ENCODE measurements at regions not wholly inside any gene's neighbourhood (a gene's known extent, or its start where the extent isn't known, plus 50 kb on each side); places are given as distances from the start of the nearest gene placed in this dataset.

DNA sequence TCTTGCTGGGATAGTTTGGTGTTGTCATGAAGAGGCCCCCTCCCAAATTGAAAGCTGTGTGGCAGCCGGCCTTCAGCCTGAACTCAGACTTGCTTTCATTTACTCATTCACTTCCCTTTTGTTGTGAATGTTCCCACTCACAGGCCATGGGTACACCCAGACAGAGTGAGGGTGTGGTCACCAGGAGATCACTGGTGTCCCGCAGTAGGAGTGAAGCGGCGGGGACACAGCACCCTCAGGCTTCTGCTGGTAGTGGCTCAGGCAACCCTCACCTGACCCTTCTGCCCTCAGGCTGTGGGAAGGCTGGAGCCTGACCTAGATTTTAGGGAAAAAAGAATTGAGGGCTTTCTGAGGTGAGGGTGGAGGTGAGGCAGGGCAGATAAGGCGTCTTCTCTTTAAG is 244.4 kb downstream of the SOX2 start:
- no peak overlapping the region for H4K91ac ChIP-seq (ENCODE audit: insufficient read depth, low read depth, low read length)
- no peak overlapping the region for H3K4me3 ChIP-seq (ENCODE audit: insufficient read depth, low read depth, low read length)
- no peak overlapping the region for H3K27ac ChIP-seq (ENCODE audit: insufficient read depth, low read length)
- H3K9me1 ChIP-seq (ENCODE audit: insufficient read depth, low read length) = no peaks in the 10 kb centered on the region
- H3K4me2 ChIP-seq (ENCODE audit: low read depth, low read length) = no peak overlapping the region
- no peaks in the 10 kb centered on the region for H3K79me1 ChIP-seq (ENCODE audit: low read depth in 1 of 2, low read length in 2 of 2)
- no peak overlapping the region for H3K14ac ChIP-seq (replicated peaks; ENCODE audit: low read depth, low read length)
- no peaks in the 10 kb centered on the region for H4K20me1 ChIP-seq (ENCODE audit: insufficient read depth, low read length)
- no peak overlapping the region for H2AFZ ChIP-seq (replicated peaks; ENCODE audit: low read length, poor library complexity)
- H2AK5ac ChIP-seq (ENCODE audit: low read depth, low read length) = no peak overlapping the region
- no peak overlapping the region for H3K23ac ChIP-seq (ENCODE audit: low read depth, low read length)
- H2BK15ac ChIP-seq (ENCODE audit: low read depth, low read length) = no peak overlapping the region
- no peak overlapping the region for H4K5ac ChIP-seq (ENCODE audit: low read depth, low read length)
- ATAC-seq (ENCODE audit: low read depth) (no peak), DNase-seq (no peak)
- in situ Hi-C loops (cut with MboI; ENCODE audit: low sequenced_read_pairs) = no loop called here
- H3K9ac ChIP-seq (ENCODE audit: low read depth, low read length) = no peak overlapping the region
- H2BK5ac ChIP-seq (ENCODE audit: low read depth, low read length, poor library complexity, severe bottlenecking) = no peak overlapping the region
- H2AK9ac ChIP-seq (replicated peaks; ENCODE audit: low read depth, low read length, poor library complexity) = no peak overlapping the region
- no peaks in the 10 kb centered on the region for H3K36me3 ChIP-seq (ENCODE audit: control insufficient read depth, insufficient read depth, low read length)
- no peak overlapping the region for H3K18ac ChIP-seq (ENCODE audit: low read depth, low read length)
- H4K8ac ChIP-seq (ENCODE audit: low read depth in 2 of 2, low read length in 2 of 2) = no peak overlapping the region
- H3K4ac ChIP-seq (ENCODE audit: low read depth, low read length) = no peak overlapping the region
- no peak overlapping the region for H3K56ac ChIP-seq (ENCODE audit: extremely low read depth, insufficient read depth, low read length)
- 86% methylated on average over 1 of the region's 5 CpGs; no CpG with 5 or more reads in 1 of the 2 experiments for WGBS, 2 experiments (ENCODE audit: extremely low coverage in 2 of 2, insufficient read length in 1 of 2)
- dilution Hi-C loops (cut with HindIII; ENCODE audit: low sequenced_read_pairs, unreplicated experiment) = no loop called here
- intact Hi-C loops (cut with micrococcal nuclease) = no loop called here
- no TSS peak for BruUV-seq (replicated peaks)
- no peaks in the 10 kb centered on the region for H3K27me3 ChIP-seq (ENCODE audit: control insufficient read depth, insufficient read depth, low read length)
- no peaks in the 10 kb centered on the region for H3K4me1 ChIP-seq (ENCODE audit: control insufficient read depth, insufficient read depth, low read length)
- H3K9me3 ChIP-seq (ENCODE audit: control insufficient read depth, insufficient read depth, low read length) = peaks cover 8% of the 10 kb centered on the region
- no peak overlapping the region for H2BK20ac ChIP-seq (ENCODE audit: low read depth, low read length)
- H2BK120ac ChIP-seq (ENCODE audit: low read depth, low read length) = no peak overlapping the region
- ChIA-PET CTCF (no interaction called here), POLR2A (ENCODE audit: unreplicated experiment) (no interaction called here)
- TF ChIP-seq, protein P1, sequence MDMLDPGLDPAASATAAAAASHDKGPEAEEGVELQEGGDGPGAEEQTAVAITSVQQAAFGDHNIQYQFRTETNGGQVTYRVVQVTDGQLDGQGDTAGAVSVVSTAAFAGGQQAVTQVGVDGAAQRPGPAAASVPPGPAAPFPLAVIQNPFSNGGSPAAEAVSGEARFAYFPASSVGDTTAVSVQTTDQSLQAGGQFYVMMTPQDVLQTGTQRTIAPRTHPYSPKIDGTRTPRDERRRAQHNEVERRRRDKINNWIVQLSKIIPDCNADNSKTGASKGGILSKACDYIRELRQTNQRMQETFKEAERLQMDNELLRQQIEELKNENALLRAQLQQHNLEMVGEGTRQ (IDR thresholded peaks at IDR 0.05; ENCODE audit: low read depth, low read length) = no peak
- no peak for TF ChIP-seq CEBPB (IDR thresholded peaks at IDR 0.05; ENCODE audit: low read depth, low read length)
- TF ChIP-seq POLR2A (IDR thresholded peaks at IDR 0.05; ENCODE audit: low read depth, low read length) = no peak
- no peak for TF ChIP-seq MXI1 (IDR thresholded peaks at IDR 0.05; ENCODE audit: borderline replicate concordance, low read depth, low read length)
- no peak for TF ChIP-seq FOS (IDR thresholded peaks at IDR 0.05; ENCODE audit: low read depth, low read length)
- TF ChIP-seq CHD1 (IDR thresholded peaks at IDR 0.05; ENCODE audit: low read depth, low read length) = no peak
- no peak for TF ChIP-seq NFE2L2 (IDR thresholded peaks at IDR 0.05; ENCODE audit: low read depth, low read length)
- no peak for TF ChIP-seq MAFK (IDR thresholded peaks at IDR 0.05; ENCODE audit: low read depth, low read length)
- no peak for TF ChIP-seq MAZ (IDR thresholded peaks at IDR 0.05; ENCODE audit: borderline replicate concordance, low read depth, low read length)
- TF ChIP-seq, protein P2, sequence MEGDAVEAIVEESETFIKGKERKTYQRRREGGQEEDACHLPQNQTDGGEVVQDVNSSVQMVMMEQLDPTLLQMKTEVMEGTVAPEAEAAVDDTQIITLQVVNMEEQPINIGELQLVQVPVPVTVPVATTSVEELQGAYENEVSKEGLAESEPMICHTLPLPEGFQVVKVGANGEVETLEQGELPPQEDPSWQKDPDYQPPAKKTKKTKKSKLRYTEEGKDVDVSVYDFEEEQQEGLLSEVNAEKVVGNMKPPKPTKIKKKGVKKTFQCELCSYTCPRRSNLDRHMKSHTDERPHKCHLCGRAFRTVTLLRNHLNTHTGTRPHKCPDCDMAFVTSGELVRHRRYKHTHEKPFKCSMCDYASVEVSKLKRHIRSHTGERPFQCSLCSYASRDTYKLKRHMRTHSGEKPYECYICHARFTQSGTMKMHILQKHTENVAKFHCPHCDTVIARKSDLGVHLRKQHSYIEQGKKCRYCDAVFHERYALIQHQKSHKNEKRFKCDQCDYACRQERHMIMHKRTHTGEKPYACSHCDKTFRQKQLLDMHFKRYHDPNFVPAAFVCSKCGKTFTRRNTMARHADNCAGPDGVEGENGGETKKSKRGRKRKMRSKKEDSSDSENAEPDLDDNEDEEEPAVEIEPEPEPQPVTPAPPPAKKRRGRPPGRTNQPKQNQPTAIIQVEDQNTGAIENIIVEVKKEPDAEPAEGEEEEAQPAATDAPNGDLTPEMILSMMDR (conservative IDR thresholded peaks at IDR 0.05; ENCODE audit: low read depth, low read length) = no peak
